Mesenchymal stem cell (in vitro differentiated cells and primary cell): ENCODE measurements at regions not wholly inside any gene's neighbourhood (a gene's known extent, or its start where the extent isn't known, plus 50 kb on each side); places are given as distances from the start of the nearest gene placed in this dataset.

Experiments used
- DNase-seq: peaks from one replicate; pipeline ENCODE4 v3.0.0-alpha.2; 2013
- H2AFZ ChIP-seq: one replicate; pipeline ENCODE4 v1.6.1; 2013; ENCODE audit warnings: low read depth, mild to moderate bottlenecking, control low read depth, inconsistent platforms, low read length, moderate library complexity
- H2AK5ac ChIP-seq: 2 replicates; pipeline ENCODE4 v1.6.1; 2013; ENCODE audit warnings: low read length, moderate library complexity, mild to moderate bottlenecking, inconsistent platforms; ENCODE audit not compliant: severe bottlenecking
- H2BK120ac ChIP-seq: one replicate; pipeline ENCODE4 v1.6.1; 2013; ENCODE audit warnings: low read depth, mild to moderate bottlenecking, inconsistent platforms, low read length, moderate library complexity
- H2BK12ac ChIP-seq, 2 experiments: one replicate each; pipeline ENCODE4 v1.6.1; 2013; ENCODE audit warnings: inconsistent platforms in 2 of 2, low read length in 2 of 2, mild to moderate bottlenecking in 2 of 2, moderate library complexity in 2 of 2, control low read depth in 1 of 2
- H2BK15ac ChIP-seq: one replicate; pipeline ENCODE4 v1.6.1; 2013; ENCODE audit warnings: mild to moderate bottlenecking, low read depth, inconsistent platforms; ENCODE audit not compliant: poor library complexity, severe bottlenecking
- H2BK5ac ChIP-seq: 2 replicates; pipeline ENCODE4 v1.6.1; 2013; ENCODE audit warnings: low read depth, mild to moderate bottlenecking, low read length, control low read depth, inconsistent platforms; ENCODE audit not compliant: poor library complexity, severe bottlenecking
- H3K14ac ChIP-seq, 2 experiments: one replicate each; pipeline ENCODE4 v1.6.1; 2013; ENCODE audit warnings: inconsistent platforms in 2 of 2, low read length in 2 of 2, control low read depth in 1 of 2, mild to moderate bottlenecking in 1 of 2, moderate library complexity in 1 of 2
- H3K18ac ChIP-seq, 2 experiments: one replicate each; pipeline ENCODE4 v1.6.1; 2013; ENCODE audit warnings: inconsistent platforms in 2 of 2, low read length in 2 of 2, control low read depth in 1 of 2, low read depth in 1 of 2, mild to moderate bottlenecking in 1 of 2
- H3K23ac ChIP-seq, 2 experiments: one replicate each; pipeline ENCODE4 v1.6.1; 2013; ENCODE audit warnings: inconsistent platforms in 2 of 2, low read length in 2 of 2, mild to moderate bottlenecking in 2 of 2, moderate library complexity in 2 of 2, control low read depth in 1 of 2
- H3K27ac ChIP-seq: 2 replicates; pipeline ENCODE4 v1.5.1; 2013; ENCODE audit warnings: mild to moderate bottlenecking, moderate library complexity, low read length, control low read depth, inconsistent platforms; ENCODE audit not compliant: poor library complexity, severe bottlenecking
- H3K27me3 ChIP-seq, 2 experiments: 2 replicates each; pipeline versions ENCODE4 v1.6.1 to v1.7.0; 2013; ENCODE audit warnings: low read length in 2 of 2, mild to moderate bottlenecking in 2 of 2, moderate library complexity in 2 of 2, control low read depth in 1 of 2, inconsistent platforms in 1 of 2; ENCODE audit not compliant: control insufficient read depth in 1 of 2, insufficient read depth in 1 of 2
- H3K36me3 ChIP-seq, 2 experiments: 2 replicates each; pipeline versions ENCODE4 v1.6.1 to v1.7.0; 2013; ENCODE audit warnings: low read length in 2 of 2, control low read depth in 1 of 2, inconsistent platforms in 1 of 2, low read depth in 1 of 2, mild to moderate bottlenecking in 1 of 2; ENCODE audit not compliant: insufficient read depth in 2 of 2, control insufficient read depth in 1 of 2
- H3K4ac ChIP-seq, 2 experiments: one replicate each; pipeline ENCODE4 v1.6.1; 2013; ENCODE audit warnings: inconsistent platforms in 2 of 2, low read length in 2 of 2, mild to moderate bottlenecking in 2 of 2, moderate library complexity in 2 of 2, control low read depth in 1 of 2, low read depth in 1 of 2
- H3K4me1 ChIP-seq: 2 replicates; pipeline ENCODE4 v1.6.1; 2013; ENCODE audit warnings: low read depth, low read length, control low read depth; ENCODE audit not compliant: control insufficient read depth, insufficient read depth
- H3K4me2 ChIP-seq: 2 replicates; pipeline ENCODE4 v1.6.1; 2013; ENCODE audit warnings: low read length, mild to moderate bottlenecking, inconsistent platforms; ENCODE audit not compliant: poor library complexity, severe bottlenecking
- H3K4me3 ChIP-seq, 2 experiments: 2 replicates each; pipeline versions ENCODE4 v1.5.1 to v1.7.0; 2013; ENCODE audit warnings: low read length in 2 of 2, mild to moderate bottlenecking in 2 of 2, control low read depth in 1 of 2, low read depth in 1 of 2; ENCODE audit not compliant: insufficient read depth in 1 of 2
- H3K79me1 ChIP-seq: replicated peaks from 2 replicates; pipeline ENCODE4 v1.6.1; 2013; ENCODE audit warnings: mild to moderate bottlenecking, control low read depth, low read length, inconsistent platforms; ENCODE audit not compliant: poor library complexity, severe bottlenecking
- H3K9ac ChIP-seq: 2 replicates; pipeline ENCODE4 v1.7.0; 2013; ENCODE audit warnings: mild to moderate bottlenecking, low read length, moderate library complexity
- H3K9me3 ChIP-seq: 2 replicates; pipeline ENCODE4 v1.7.0; 2013; ENCODE audit warnings: mild to moderate bottlenecking, low read length; ENCODE audit not compliant: control insufficient read depth
- H4K8ac ChIP-seq: one replicate; pipeline ENCODE4 v1.6.1; 2013; ENCODE audit warnings: inconsistent platforms, mild to moderate bottlenecking, low read length, moderate library complexity
- H4K91ac ChIP-seq: one replicate; pipeline ENCODE4 v1.6.1; 2013; ENCODE audit warnings: mild to moderate bottlenecking, low read length, inconsistent platforms
- WGBS: methylation state at CpG from one replicate; pipeline ENCODE4 v1.1.7; 2013; ENCODE audit warnings: mixed read lengths; 5-methylcytosine and 5-hydroxymethylcytosine counted together

- H3K23ac ChIP-seq: no peak overlapping the region
- no peak overlapping the region for H2BK120ac ChIP-seq
- peaks cover 0 to 4% of the 10 kb centered on the region in 2 experiments for H3K27me3 ChIP-seq
- no peak overlapping the region for H2BK12ac ChIP-seq
- H3K4me1 ChIP-seq: no peaks in the 10 kb centered on the region
- H3K79me1 ChIP-seq: no peaks in the 10 kb centered on the region
- H3K4me3 ChIP-seq: no peak overlapping the region
- no peak overlapping the region for H2AK5ac ChIP-seq
- no peak for DNase-seq
- H3K14ac ChIP-seq: no peak overlapping the region
- H2AFZ ChIP-seq: no peak overlapping the region
- WGBS: 81% methylated on average over 10 of the region's 10 CpGs
- no peak overlapping the region for H3K27ac ChIP-seq
- no peak overlapping the region for H2BK5ac ChIP-seq
- no peaks in the 10 kb centered on the region for H3K9me3 ChIP-seq
- H3K4ac ChIP-seq: no peak overlapping the region
- no peaks in the 10 kb centered on the region for H3K36me3 ChIP-seq
- no peak overlapping the region for H3K4me2 ChIP-seq
- H3K18ac ChIP-seq: no peak overlapping the region
- H4K91ac ChIP-seq: peak overlapping the region; percentile 7
- H2BK15ac ChIP-seq: no peak overlapping the region
- no peak overlapping the region for H3K9ac ChIP-seq
- no peak overlapping the region for H4K8ac ChIP-seq
Measured at GRCh38 chr1:5598824-5599395, 393.3 kb downstream of the NPHP4 start.

GRCh38 chr1:5597991-5598823, 394.0 kb downstream of the NPHP4 start:
- no peak overlapping the region for H2AK5ac ChIP-seq
- H3K4me2 ChIP-seq: no peak overlapping the region
- H3K23ac ChIP-seq: no peak overlapping the region
- no peak overlapping the region for H2BK12ac ChIP-seq
- no peaks in the 10 kb centered on the region for H3K9me3 ChIP-seq
- H3K18ac ChIP-seq: no peak overlapping the region
- H2AFZ ChIP-seq: no peak overlapping the region
- no peaks in the 10 kb centered on the region for H3K27me3 ChIP-seq
- H3K9ac ChIP-seq: no peak overlapping the region
- H3K4me1 ChIP-seq: no peaks in the 10 kb centered on the region
- no peak overlapping the region for H4K91ac ChIP-seq
- no peak overlapping the region for H4K8ac ChIP-seq
- 69% methylated on average over 10 of the region's 10 CpGs for WGBS
- no peaks in the 10 kb centered on the region for H3K79me1 ChIP-seq
- H3K4ac ChIP-seq: no peak overlapping the region
- no peak overlapping the region for H2BK120ac ChIP-seq
- no peak overlapping the region for H2BK5ac ChIP-seq
- H3K36me3 ChIP-seq: no peaks in the 10 kb centered on the region
- no peak overlapping the region for H3K27ac ChIP-seq
- no peak overlapping the region for H3K4me3 ChIP-seq
- no peak overlapping the region for H2BK15ac ChIP-seq
- no peak for DNase-seq
- no peak overlapping the region for H3K14ac ChIP-seq

DNA sequence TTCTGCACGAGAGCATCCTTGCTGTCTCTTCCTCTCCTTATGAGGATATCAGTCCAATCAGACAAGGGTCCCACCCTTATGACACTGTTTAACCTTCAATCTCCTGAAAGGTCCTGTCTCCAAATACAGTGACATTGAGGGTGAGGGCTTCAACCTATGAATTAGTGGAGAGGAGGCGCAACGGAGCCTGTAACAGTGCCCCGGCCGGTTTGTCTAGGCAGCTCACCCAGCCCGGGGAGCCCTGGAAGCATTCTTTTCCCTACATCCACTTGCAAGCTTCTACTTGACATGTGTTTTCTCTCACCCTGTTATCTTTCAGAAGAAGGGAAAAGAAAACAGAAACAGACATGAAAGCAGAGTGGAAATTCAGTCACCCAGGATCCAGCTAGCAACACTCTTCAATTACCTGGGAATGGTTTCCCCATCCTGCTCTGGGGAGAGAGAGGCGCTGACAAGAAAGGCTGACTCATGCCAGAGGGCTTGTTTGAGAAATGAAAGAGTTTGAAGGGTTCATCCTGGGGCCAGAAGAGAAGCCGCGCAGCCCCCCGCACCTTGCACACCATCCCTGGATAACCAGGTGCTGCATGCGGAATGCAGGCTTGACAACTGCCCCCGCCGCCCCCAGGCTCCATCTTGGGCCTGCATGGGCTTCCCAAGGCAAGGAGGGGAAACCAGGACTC, 394.9 kb downstream of the NPHP4 start:
- H3K4me3 ChIP-seq: no peak overlapping the region
- 85% methylated on average over 12 of the region's 13 CpGs for whole genome bisulfite sequencing
- H3K18ac ChIP-seq: no peak overlapping the region
- H4K91ac ChIP-seq: no peak overlapping the region
- no peak overlapping the region for H2AK5ac ChIP-seq
- no peaks in the 10 kb centered on the region for H3K36me3 ChIP-seq
- no peak for DNase-seq
- H3K23ac ChIP-seq: no peak overlapping the region
- no peaks in the 10 kb centered on the region for H3K79me1 ChIP-seq
- no peak overlapping the region for H4K8ac ChIP-seq
- no peak overlapping the region for H3K4me2 ChIP-seq
- no peak overlapping the region for H2BK5ac ChIP-seq
- H2BK120ac ChIP-seq: no peak overlapping the region
- no peak overlapping the region for H3K9ac ChIP-seq
- no peak overlapping the region for H2BK15ac ChIP-seq
- H3K14ac ChIP-seq: no peak overlapping the region
- H3K27me3 ChIP-seq: no peaks in the 10 kb centered on the region
- H3K4ac ChIP-seq: no peak overlapping the region
- no peak overlapping the region for H2BK12ac ChIP-seq
- H2AFZ ChIP-seq: no peak overlapping the region
- H3K9me3 ChIP-seq: no peaks in the 10 kb centered on the region
- H3K27ac ChIP-seq: no peak overlapping the region
- no peaks in the 10 kb centered on the region for H3K4me1 ChIP-seq

DNA sequence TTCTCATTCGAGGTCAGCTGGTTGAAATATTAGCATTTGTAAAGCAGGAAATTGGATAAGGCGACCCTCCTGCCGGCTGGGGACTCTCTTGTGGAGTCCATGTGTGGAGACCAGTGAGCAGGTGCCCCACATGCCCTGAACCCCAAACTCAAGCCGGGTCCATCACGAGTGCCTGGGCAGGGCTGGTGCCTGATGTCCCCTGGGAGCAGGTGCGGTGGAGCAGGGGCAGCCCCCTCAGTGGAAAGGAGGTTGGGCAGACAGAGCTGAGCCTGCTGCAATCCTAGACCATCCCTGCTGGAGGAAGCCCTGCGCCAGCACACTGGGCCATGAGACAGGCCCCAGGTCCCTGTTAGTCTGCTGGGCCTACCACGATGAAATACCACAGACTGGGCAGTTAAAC, 395.6 kb downstream of the NPHP4 start:
- H3K27ac ChIP-seq: no peak overlapping the region
- no peak overlapping the region for H2BK120ac ChIP-seq
- no peak for DNase-seq
- H3K23ac ChIP-seq: no peak overlapping the region
- no peaks in the 10 kb centered on the region for H3K79me1 ChIP-seq
- H3K4me1 ChIP-seq: no peaks in the 10 kb centered on the region
- H2BK15ac ChIP-seq: no peak overlapping the region
- no peaks in the 10 kb centered on the region for H3K9me3 ChIP-seq
- H2BK12ac ChIP-seq: no peak overlapping the region
- no peak overlapping the region for H2AFZ ChIP-seq
- H3K14ac ChIP-seq: no peak overlapping the region
- H3K27me3 ChIP-seq: no peaks in the 10 kb centered on the region
- H3K4me3 ChIP-seq: no peak overlapping the region
- H4K91ac ChIP-seq: no peak overlapping the region
- no peak overlapping the region for H3K4ac ChIP-seq
- H3K18ac ChIP-seq: no peak overlapping the region
- H4K8ac ChIP-seq: no peak overlapping the region
- no peak overlapping the region for H3K9ac ChIP-seq
- no peak overlapping the region for H3K4me2 ChIP-seq
- H2AK5ac ChIP-seq: no peak overlapping the region
- H3K36me3 ChIP-seq: no peaks in the 10 kb centered on the region
- H2BK5ac ChIP-seq: no peak overlapping the region
- 81% methylated on average over 8 of the region's 8 CpGs for WGBS
